Upper lobe of left lung (tissue), 6 donors: ENCODE measurements at regions not wholly inside any gene's neighbourhood (a gene's known extent, or its start where the extent isn't known, plus 50 kb on each side); places are given as distances from the start of the nearest gene placed in this dataset.

ENCODE experiments used
- ATAC-seq, 2 donors: fragments of 200-7000 bp; cut with Tn5 transposase; one replicate each; pipeline ENCODE4 v1.9.1; 2022; ENCODE audit warnings: mild to moderate bottlenecking in 2 of 2, moderate library complexity in 2 of 2; ENCODE audit not compliant: low FRiP score in 2 of 2
- DNase-seq, 2 donors: peaks; one replicate each; pipeline ENCODE4 v3.0.0-alpha.2; 2019 to 2020
- H3K27ac ChIP-seq, 4 donors: fragments of 200-600 bp; sonication (generic); one replicate each; pipeline ENCODE4 v1.5.1; 2016 to 2019
- H3K27me3 ChIP-seq, 4 donors: fragments of 200-600 bp; sonication (generic); one replicate each; pipeline ENCODE4 v1.5.1; 2017 to 2019
- H3K36me3 ChIP-seq, 4 donors: fragments of 200-600 bp; sonication (generic); one replicate each; pipeline ENCODE4 v1.5.1; 2016 to 2019
- H3K4me1 ChIP-seq, 4 donors: fragments of 200-600 bp; sonication (generic); one replicate each; pipeline ENCODE4 v1.5.1; 2018 to 2019
- H3K4me3 ChIP-seq, 4 donors: fragments of 200-600 bp; sonication (generic); one replicate each; pipeline ENCODE4 v1.5.1; 2017 to 2019; ENCODE audit warnings: mild to moderate bottlenecking in 2 of 4, moderate library complexity in 1 of 4
- H3K9me3 ChIP-seq, 4 donors: fragments of 200-600 bp; sonication (generic); one replicate each; pipeline ENCODE4 v1.5.1; 2018 to 2019
- EP300 ChIP-seq, 4 donors: sonication (generic); formaldehyde crosslinking; IDR thresholded peaks; one replicate each; pipeline ENCODE4 v1.5.1; 2017; ENCODE audit warnings: antibody characterized with exemption in 4 of 4, control low read depth in 2 of 4
- POLR2A ChIP-seq, 4 donors: fragments of 450-650 bp; IDR thresholded peaks; one replicate each; pipeline ENCODE4 v1.5.1; 2016 to 2017; ENCODE audit warnings: antibody characterized with exemption in 4 of 4, mild to moderate bottlenecking in 2 of 4
- POLR2AphosphoS5 ChIP-seq, 2 donors: sonication (generic); formaldehyde crosslinking; IDR thresholded peaks; one replicate each; pipeline ENCODE4 v1.5.1; 2017; ENCODE audit warnings: antibody characterized with exemption in 2 of 2
- WGBS, 2 donors: methylation state at CpG; one replicate each; pipeline ENCODE4 v1.1.5; 2017 to 2018; 5-methylcytosine and 5-hydroxymethylcytosine counted together
- TF ChIP-seq, protein P1 (sequence below), 6 experiments: fragments of 450-650 bp in 4 of 6; fragments of 200-600 bp in 2 of 6; sonication (generic) in 2 of 6; IDR thresholded peaks; one replicate each; pipeline ENCODE4 v1.5.1; 2016 to 2019; ENCODE audit warnings: antibody characterized with exemption in 6 of 6
- donor health status: DM: no; HTN: no; CAD: no; lungs with moderate emphysema.
- donor health status: DM: no; HTN: yes; CAD: no; lungs with severe emphysema.

DNA sequence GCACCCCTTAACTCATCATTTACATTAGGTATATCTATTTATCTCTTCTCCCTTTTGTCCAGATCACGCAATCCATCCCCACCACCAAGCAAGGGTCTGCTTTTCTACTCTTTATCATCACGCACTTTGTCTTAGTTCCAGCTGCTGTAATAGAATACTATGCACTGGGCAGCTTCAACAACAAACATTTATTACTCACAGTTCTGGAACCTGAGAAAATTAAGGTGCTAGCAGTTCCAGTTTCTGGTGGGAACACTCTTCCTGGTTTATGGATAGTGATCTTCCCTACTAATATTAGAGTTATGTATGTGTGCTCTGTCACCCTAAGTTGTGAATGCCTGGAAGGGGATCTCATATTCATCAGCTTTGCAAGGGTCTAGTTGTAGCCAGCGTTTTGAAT is 687.0 kb downstream of the NTRK3 start:
- DNase-seq (no peak), ATAC-seq (no peak)
- Histone ChIP-seq H3K9me3 (no peaks in the 10 kb centered on the region), H3K4me1 (no peaks in the 10 kb centered on the region), H3K4me3 (no peak overlapping the region), H3K36me3 (no peaks in the 10 kb centered on the region), H3K27me3 (no peaks in the 10 kb centered on the region), H3K27ac (no peak overlapping the region)
- 87 to 90% methylated on average over 3 of the region's 3 CpGs for WGBS, 2 donors
- TF ChIP-seq, protein P1, sequence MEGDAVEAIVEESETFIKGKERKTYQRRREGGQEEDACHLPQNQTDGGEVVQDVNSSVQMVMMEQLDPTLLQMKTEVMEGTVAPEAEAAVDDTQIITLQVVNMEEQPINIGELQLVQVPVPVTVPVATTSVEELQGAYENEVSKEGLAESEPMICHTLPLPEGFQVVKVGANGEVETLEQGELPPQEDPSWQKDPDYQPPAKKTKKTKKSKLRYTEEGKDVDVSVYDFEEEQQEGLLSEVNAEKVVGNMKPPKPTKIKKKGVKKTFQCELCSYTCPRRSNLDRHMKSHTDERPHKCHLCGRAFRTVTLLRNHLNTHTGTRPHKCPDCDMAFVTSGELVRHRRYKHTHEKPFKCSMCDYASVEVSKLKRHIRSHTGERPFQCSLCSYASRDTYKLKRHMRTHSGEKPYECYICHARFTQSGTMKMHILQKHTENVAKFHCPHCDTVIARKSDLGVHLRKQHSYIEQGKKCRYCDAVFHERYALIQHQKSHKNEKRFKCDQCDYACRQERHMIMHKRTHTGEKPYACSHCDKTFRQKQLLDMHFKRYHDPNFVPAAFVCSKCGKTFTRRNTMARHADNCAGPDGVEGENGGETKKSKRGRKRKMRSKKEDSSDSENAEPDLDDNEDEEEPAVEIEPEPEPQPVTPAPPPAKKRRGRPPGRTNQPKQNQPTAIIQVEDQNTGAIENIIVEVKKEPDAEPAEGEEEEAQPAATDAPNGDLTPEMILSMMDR (IDR thresholded peaks at IDR 0.05): no peak
- TF ChIP-seq POLR2A (IDR thresholded peaks at IDR 0.05): no peak
- no peak for TF ChIP-seq POLR2AphosphoS5 (IDR thresholded peaks at IDR 0.05)
- no peak for TF ChIP-seq EP300 (IDR thresholded peaks at IDR 0.05)

DNA sequence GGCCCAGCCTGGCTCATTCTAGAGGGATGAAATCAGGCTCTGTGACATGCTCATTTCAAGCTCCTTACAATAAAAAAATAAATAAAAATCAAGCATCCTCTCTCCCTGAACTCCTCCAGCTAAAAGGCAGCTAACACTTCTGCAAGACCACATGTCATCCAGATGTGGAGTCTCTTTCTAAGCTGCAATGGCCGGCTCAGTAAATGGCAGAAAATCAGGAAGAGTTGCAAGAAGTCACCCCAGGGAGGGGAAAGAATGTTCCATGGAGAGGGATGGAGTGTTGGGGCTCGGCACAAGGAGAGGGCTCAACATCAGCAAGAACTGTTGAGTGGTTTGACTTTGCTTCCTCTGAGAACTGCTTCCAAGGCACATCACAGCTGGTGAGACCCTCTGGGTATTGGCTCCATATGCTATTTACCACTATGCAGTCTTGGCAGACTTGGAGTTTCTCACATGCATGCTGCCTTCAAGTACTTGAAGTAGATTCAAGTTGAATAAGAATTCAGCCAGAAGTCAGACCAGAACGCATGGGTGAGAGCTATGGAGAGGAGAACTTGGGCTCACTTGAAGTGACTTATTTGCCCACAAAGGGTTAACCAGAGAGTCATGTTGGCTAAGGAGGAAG is 689.0 kb downstream of the NTRK3 start:
- H3K9me3 ChIP-seq: no peaks in the 10 kb centered on the region
- TF ChIP-seq, protein P1 (IDR thresholded peaks at IDR 0.05): no peak
- TF ChIP-seq POLR2AphosphoS5 (IDR thresholded peaks at IDR 0.05): no peak
- TF ChIP-seq EP300 (IDR thresholded peaks at IDR 0.05): no peak
- no peak for TF ChIP-seq POLR2A (IDR thresholded peaks at IDR 0.05)
- ATAC-seq (no peak), DNase-seq (no peak)
- H3K4me1 ChIP-seq: no peaks in the 10 kb centered on the region
- WGBS, 2 donors: 62 to 64% methylated on average over 3 of the region's 3 CpGs
- no peaks in the 10 kb centered on the region for H3K27me3 ChIP-seq
- H3K27ac ChIP-seq: no peak overlapping the region
- H3K4me3 ChIP-seq: no peak overlapping the region
- H3K36me3 ChIP-seq: no peaks in the 10 kb centered on the region

DNA sequence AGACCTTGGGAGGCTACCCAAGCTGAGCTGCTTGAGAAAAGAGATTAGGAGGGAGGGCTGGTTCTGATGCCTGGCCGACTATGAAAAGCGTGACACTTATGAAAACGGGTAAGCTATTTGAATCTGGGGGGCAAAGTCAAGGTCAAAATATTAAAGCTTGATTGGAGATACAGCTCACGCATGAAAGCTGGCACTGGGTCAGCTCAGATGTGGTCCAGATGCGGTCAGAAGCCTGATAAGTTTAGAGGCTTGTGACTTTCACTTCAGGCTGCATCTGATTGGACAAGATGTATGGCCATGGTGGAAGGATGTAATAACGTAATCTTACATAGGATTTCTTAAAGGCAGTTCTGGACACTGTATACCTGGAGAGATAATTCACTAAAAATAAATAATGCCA is 690.3 kb downstream of the NTRK3 start:
- no peak for DNase-seq
- H3K4me3 ChIP-seq: no peak overlapping the region
- H3K36me3 ChIP-seq: no peaks in the 10 kb centered on the region
- H3K9me3 ChIP-seq: no peaks in the 10 kb centered on the region
- TF ChIP-seq EP300 (IDR thresholded peaks at IDR 0.05) (no peak), POLR2AphosphoS5 (IDR thresholded peaks at IDR 0.05) (no peak), POLR2A (IDR thresholded peaks at IDR 0.05) (no peak)
- H3K4me1 ChIP-seq: no peaks in the 10 kb centered on the region
- no peak for ATAC-seq
- H3K27ac ChIP-seq: no peak overlapping the region
- no peaks in the 10 kb centered on the region for H3K27me3 ChIP-seq
- 79 to 89% methylated on average over 6 of the region's 6 CpGs for WGBS, 2 donors

DNA sequence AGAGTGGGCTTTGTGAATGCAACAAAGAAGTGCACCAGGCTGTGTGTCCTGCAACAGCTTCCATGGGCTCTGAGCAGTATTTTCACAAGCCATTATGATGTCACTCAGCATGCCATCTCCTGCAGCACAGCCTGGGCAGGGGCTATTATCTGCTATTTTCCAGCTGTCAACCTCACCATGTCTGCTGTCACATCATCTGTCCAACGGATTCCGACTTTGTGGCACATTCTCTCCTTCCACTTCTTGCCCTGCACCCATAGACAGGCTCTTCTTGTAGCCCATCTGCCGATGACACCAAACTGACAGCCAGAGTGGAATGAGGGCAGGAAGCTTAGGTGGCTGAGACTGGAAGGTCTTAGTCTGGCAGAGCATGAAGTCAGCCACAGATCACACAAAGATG is 691.9 kb downstream of the NTRK3 start:
- Histone ChIP-seq H3K27ac (no peak overlapping the region), H3K4me3 (no peak overlapping the region), H3K27me3 (no peaks in the 10 kb centered on the region), H3K4me1 (no peaks in the 10 kb centered on the region), H3K9me3 (no peaks in the 10 kb centered on the region), H3K36me3 (no peaks in the 10 kb centered on the region)
- no peak for TF ChIP-seq POLR2A (IDR thresholded peaks at IDR 0.05)
- TF ChIP-seq EP300 (IDR thresholded peaks at IDR 0.05): no peak
- TF ChIP-seq, protein P1 (IDR thresholded peaks at IDR 0.05): no peak
- WGBS, 2 donors: 55 to 65% methylated on average over 3 of the region's 3 CpGs
- ATAC-seq (no peak), DNase-seq (no peak)

DNA sequence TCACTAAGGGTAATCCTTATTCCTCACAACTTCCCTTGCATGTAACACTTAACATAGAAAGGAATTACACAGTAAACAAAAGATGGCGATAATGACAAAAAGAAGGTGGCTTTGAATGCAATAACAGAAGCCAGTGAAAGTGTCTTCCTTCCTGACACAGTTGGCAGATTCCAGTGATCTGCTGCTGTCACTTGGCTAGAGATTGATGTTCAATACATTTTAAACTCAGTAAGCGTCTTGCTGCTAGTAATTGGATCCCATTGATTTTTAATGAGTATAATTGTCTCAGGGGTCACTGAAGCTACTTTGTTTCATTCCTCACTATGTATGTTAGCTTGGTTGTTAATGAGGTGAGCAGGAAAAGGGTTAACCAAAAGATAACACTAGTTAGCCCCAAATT is 692.7 kb downstream of the NTRK3 start:
- H3K4me3 ChIP-seq: no peak overlapping the region
- TF ChIP-seq EP300 (IDR thresholded peaks at IDR 0.05): no peak
- TF ChIP-seq, protein P1 (IDR thresholded peaks at IDR 0.05): no peak
- no peak for TF ChIP-seq POLR2A (IDR thresholded peaks at IDR 0.05)
- TF ChIP-seq POLR2AphosphoS5 (IDR thresholded peaks at IDR 0.05): no peak
- no peaks in the 10 kb centered on the region for H3K4me1 ChIP-seq
- H3K36me3 ChIP-seq: no peaks in the 10 kb centered on the region
- no peaks in the 10 kb centered on the region for H3K27me3 ChIP-seq
- ATAC-seq (no peak), DNase-seq (no peak)
- no peaks in the 10 kb centered on the region for H3K9me3 ChIP-seq
- WGBS, 2 donors: 31 to 55% methylated on average over 2 of the region's 2 CpGs
- H3K27ac ChIP-seq: no peak overlapping the region
